ENCODE measurements at regions not wholly inside any gene's neighbourhood (a gene's known extent, or its start where the extent isn't known, plus 50 kb on each side); places are given as distances from the start of the nearest gene placed in this dataset.

DNA sequence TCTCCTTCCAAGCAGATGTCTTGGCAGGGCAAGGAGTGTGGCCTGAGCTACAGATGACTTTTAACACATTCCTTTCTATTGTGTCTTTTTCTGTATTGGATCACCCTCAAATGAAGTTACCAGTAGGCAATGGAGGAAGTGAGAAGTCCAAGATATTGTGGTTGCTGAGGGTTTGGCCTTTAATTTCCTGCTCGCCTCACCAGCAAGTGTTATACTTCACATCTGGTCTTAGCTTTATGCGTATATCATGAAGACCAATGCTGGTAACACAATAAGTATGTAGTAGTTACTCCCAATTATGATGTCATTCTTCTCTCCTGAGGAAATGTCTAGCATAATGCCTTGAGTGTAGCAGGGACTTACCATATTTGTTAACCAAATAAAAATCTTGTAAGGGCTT is 179.9 kb downstream of the ZIC1 start:
- TF ChIP-seq, protein P1, sequence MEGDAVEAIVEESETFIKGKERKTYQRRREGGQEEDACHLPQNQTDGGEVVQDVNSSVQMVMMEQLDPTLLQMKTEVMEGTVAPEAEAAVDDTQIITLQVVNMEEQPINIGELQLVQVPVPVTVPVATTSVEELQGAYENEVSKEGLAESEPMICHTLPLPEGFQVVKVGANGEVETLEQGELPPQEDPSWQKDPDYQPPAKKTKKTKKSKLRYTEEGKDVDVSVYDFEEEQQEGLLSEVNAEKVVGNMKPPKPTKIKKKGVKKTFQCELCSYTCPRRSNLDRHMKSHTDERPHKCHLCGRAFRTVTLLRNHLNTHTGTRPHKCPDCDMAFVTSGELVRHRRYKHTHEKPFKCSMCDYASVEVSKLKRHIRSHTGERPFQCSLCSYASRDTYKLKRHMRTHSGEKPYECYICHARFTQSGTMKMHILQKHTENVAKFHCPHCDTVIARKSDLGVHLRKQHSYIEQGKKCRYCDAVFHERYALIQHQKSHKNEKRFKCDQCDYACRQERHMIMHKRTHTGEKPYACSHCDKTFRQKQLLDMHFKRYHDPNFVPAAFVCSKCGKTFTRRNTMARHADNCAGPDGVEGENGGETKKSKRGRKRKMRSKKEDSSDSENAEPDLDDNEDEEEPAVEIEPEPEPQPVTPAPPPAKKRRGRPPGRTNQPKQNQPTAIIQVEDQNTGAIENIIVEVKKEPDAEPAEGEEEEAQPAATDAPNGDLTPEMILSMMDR (IDR thresholded peaks at IDR 0.05), result no peak
- no peak for TF ChIP-seq POLR2AphosphoS5 (IDR thresholded peaks at IDR 0.05)

All from breast epithelium (tissue), 3 donors.